OCI-LY1 (cell line): ENCODE measurements at regions not wholly inside any gene's neighbourhood (a gene's known extent, or its start where the extent isn't known, plus 50 kb on each side); places are given as distances from the start of the nearest gene placed in this dataset.

Experiments
- CTCF ChIP-seq: fragments of 200-600 bp; sonication (generic), shearing (Covaris generic); IDR thresholded peaks from 2 replicates; pipeline ENCODE4 v1.5.1; 2017; ENCODE audit warnings: mild to moderate bottlenecking, antibody characterized with exemption, low read length, moderate library complexity, mixed read lengths
- EZH2 ChIP-seq: fragments of 200-600 bp; sonication (generic), shearing (Covaris generic); IDR thresholded peaks from 2 replicates; pipeline ENCODE4 v1.8.0; 2017; ENCODE audit warnings: borderline replicate concordance, mixed run types, mild to moderate bottlenecking, antibody characterized with exemption, low read length, moderate library complexity, mixed read lengths

- TF ChIP-seq CTCF (no peak), EZH2 (no peak)
Measured at GRCh38 chr2:65658266-65658665, 225.9 kb upstream of the SPRED2 start.
